ENCODE measurements at regions not wholly inside any gene's neighbourhood (a gene's known extent, or its start where the extent isn't known, plus 50 kb on each side); places are given as distances from the start of the nearest gene placed in this dataset.

GRCh38 chr10:90414926-90415325 is 442.9 kb downstream of the HTR7 start:
- peaks cover 7% of the 10 kb centered on the region for H3K4me1 ChIP-seq
- no peak for DNase-seq (ENCODE audit: extremely low spot score in 2 of 2)
- H3K4me3 ChIP-seq, result no peak overlapping the region
- H3K36me3 ChIP-seq, result no peaks in the 10 kb centered on the region
- H3K27ac ChIP-seq, result no peak overlapping the region
- TF ChIP-seq POLR2AphosphoS5 (IDR thresholded peaks at IDR 0.05; ENCODE audit: insufficient read depth in 1 of 2, low read depth in 1 of 2) (no peak), CTCF (IDR thresholded peaks at IDR 0.05) (no peak), POLR2A (IDR thresholded peaks at IDR 0.05) (no peak)
- no peaks in the 10 kb centered on the region for H3K9me3 ChIP-seq
- H3K27me3 ChIP-seq, result no peaks in the 10 kb centered on the region
- intact Hi-C loops (cut with DNase I), result no loop called here

GRCh38 chr10:90417029-90417428 is 440.8 kb downstream of the HTR7 start:
- H3K27me3 ChIP-seq, result no peaks in the 10 kb centered on the region
- TF ChIP-seq POLR2A (IDR thresholded peaks at IDR 0.05) (no peak), CTCF (IDR thresholded peaks at IDR 0.05) (no peak), POLR2AphosphoS5 (IDR thresholded peaks at IDR 0.05; ENCODE audit: insufficient read depth in 1 of 2, low read depth in 1 of 2) (no peak)
- no peak overlapping the region for H3K27ac ChIP-seq
- no peak overlapping the region for H3K4me3 ChIP-seq
- DNase-seq (ENCODE audit: extremely low spot score in 2 of 2), result no peak
- no peaks in the 10 kb centered on the region for H3K36me3 ChIP-seq
- H3K4me1 ChIP-seq, result peaks cover 7% of the 10 kb centered on the region
- intact Hi-C loops (cut with DNase I), result no loop called here
- H3K9me3 ChIP-seq, result no peaks in the 10 kb centered on the region

- no peak overlapping the region for H3K4me3 ChIP-seq
- no peaks in the 10 kb centered on the region for H3K27me3 ChIP-seq
- TF ChIP-seq POLR2AphosphoS5 (IDR thresholded peaks at IDR 0.05; ENCODE audit: insufficient read depth in 1 of 2, low read depth in 1 of 2), result no peak
- intact Hi-C loops (cut with DNase I), result no loop called here
- H3K9me3 ChIP-seq, result no peaks in the 10 kb centered on the region
- H3K36me3 ChIP-seq, result no peaks in the 10 kb centered on the region
- H3K4me1 ChIP-seq, result peaks cover 7% of the 10 kb centered on the region
- no peak overlapping the region for H3K27ac ChIP-seq
- DNase-seq (ENCODE audit: extremely low spot score in 2 of 2), result no peak
These were observed 440.2 kb downstream of the HTR7 start for GRCh38 chr10:90417476-90418210.

- H3K36me3 ChIP-seq, result no peaks in the 10 kb centered on the region
- no peaks in the 10 kb centered on the region for H3K9me3 ChIP-seq
- no peaks in the 10 kb centered on the region for H3K27me3 ChIP-seq
- no peaks in the 10 kb centered on the region for H3K4me1 ChIP-seq
- H3K4me3 ChIP-seq, result no peak overlapping the region
- intact Hi-C loops (cut with DNase I), result no loop called here
- H3K27ac ChIP-seq, result no peak overlapping the region
- TF ChIP-seq POLR2A (IDR thresholded peaks at IDR 0.05) (no peak), CTCF (IDR thresholded peaks at IDR 0.05) (no peak), POLR2AphosphoS5 (IDR thresholded peaks at IDR 0.05; ENCODE audit: insufficient read depth in 1 of 2, low read depth in 1 of 2) (no peak)
- DNase-seq (ENCODE audit: extremely low spot score in 2 of 2), result no peak
These were observed 438.8 kb downstream of the HTR7 start for GRCh38 chr10:90418869-90419652.

- no peaks in the 10 kb centered on the region for H3K9me3 ChIP-seq
- H3K27ac ChIP-seq, result no peak overlapping the region
- no peak overlapping the region for H3K4me3 ChIP-seq
- TF ChIP-seq CTCF (IDR thresholded peaks at IDR 0.05) (no peak), POLR2A (IDR thresholded peaks at IDR 0.05) (no peak), POLR2AphosphoS5 (IDR thresholded peaks at IDR 0.05; ENCODE audit: insufficient read depth in 1 of 2, low read depth in 1 of 2) (no peak)
- no peak for DNase-seq (ENCODE audit: extremely low spot score in 2 of 2)
- intact Hi-C loops (cut with DNase I), result no loop called here
- no peaks in the 10 kb centered on the region for H3K27me3 ChIP-seq
- no peaks in the 10 kb centered on the region for H3K36me3 ChIP-seq
- H3K4me1 ChIP-seq, result no peaks in the 10 kb centered on the region
These were observed 437.1 kb downstream of the HTR7 start for GRCh38 chr10:90420637-90421318.

Data from vagina (tissue), 2 donors.